Stimulated activated CD8-positive, alpha-beta memory T cell treated with anti-CD3 and anti-CD28 coated beads, Interleukin-7, amount 100 ng/mL, for 1 hour (primary cell): ENCODE measurements at regions not wholly inside any gene's neighbourhood (a gene's known extent, or its start where the extent isn't known, plus 50 kb on each side); places are given as distances from the start of the nearest gene placed in this dataset.

Experiments used
- DNase-seq, 2 donors: peaks; one replicate each; pipeline ENCODE4 v3.0.0-alpha.2; 2020; ENCODE audit warnings: low read depth in 2 of 2

DNA sequence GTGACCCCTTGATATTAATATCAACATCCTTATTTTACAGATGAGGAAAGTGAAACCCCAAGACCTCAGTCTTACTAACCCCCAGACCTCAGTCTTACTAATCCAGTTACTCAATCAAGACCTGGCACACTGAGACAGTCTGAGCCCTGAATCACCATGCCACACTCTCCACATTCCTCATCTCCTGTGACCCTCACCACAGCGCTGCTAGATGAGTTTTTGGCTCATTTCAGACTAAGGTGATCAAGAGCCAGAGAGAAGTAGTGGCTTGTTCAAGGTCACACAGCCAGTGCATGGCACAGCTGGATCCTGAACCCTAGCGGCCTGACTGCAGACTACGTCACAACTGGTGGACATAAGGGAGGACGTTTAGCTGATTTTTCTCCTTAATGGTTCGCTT is 579.2 kb downstream of the BCL11B start:
- no peak for DNase-seq

DNA sequence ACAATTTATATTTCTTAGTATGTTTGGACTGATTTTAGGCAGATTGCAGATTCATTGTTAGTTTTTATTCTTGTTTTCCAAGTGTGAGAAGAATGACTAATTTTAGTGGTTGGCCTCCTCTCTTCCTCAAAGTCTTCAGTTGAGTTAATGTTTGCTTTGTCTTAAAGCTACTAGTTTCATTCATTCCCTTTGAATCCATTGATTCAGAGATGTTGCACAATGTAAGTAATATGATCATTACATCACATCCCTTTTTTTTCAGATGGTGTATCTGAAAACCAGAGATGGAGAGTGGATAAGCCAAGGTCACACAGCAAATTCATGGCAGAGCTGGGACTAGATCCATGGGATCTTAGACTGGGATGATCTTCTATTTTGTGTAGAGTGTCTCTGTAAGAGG is 577.5 kb downstream of the BCL11B start:
- DNase-seq: no peak

- DNase-seq: no peak
These were observed 576.2 kb downstream of the BCL11B start for GRCh38 chr14:98695809-98696208.

DNA sequence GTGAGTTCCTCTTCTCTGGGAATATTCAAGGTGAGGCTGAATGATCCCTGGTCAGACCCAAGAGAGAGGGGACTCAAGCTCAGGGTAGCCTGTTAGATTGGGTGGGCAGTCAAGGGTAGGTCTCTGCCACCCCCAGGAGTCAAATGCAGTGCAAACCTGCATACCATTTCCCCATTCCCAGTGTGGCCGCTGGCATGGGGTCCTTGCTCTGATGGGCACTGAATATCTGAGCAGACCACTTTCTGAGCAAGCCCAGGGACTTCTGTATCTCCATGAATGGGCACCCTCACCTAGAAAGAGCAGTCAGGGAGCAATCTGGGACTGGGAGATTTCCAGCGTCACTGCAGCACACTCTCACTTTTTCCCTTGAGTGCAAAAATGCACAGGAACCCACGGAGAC is 573.7 kb downstream of the BCL11B start:
- DNase-seq: no peak

- DNase-seq: no peak
These were observed 571.2 kb downstream of the BCL11B start for GRCh38 chr14:98700748-98701147.

GRCh38 chr14:98701377-98701776 is 570.6 kb downstream of the BCL11B start:
- no peak for DNase-seq

GRCh38 chr14:98704441-98704840 is 567.6 kb downstream of the BCL11B start:
- DNase-seq: peak; percentile 6

- no peak for DNase-seq
These were observed 566.1 kb downstream of the BCL11B start for GRCh38 chr14:98705871-98706300.

DNA sequence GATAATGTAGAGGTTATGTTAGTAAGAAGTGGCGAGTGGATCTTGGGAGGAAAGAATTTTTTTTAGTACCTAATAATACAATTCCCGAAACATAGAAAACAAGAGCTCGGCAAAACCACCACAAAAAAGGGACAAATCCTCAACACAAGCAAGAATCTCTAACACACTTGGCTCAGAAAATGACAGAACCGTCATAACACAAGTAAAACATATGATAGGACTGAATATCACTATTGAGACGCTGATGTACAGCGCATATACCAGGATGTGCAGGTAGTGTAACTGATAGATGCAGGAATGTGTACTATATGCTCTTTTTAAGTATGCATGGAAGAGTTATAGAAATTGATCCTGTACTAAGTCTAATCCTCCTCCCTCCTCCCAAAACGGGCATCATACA is 564.5 kb downstream of the BCL11B start:
- no peak for DNase-seq

DNA sequence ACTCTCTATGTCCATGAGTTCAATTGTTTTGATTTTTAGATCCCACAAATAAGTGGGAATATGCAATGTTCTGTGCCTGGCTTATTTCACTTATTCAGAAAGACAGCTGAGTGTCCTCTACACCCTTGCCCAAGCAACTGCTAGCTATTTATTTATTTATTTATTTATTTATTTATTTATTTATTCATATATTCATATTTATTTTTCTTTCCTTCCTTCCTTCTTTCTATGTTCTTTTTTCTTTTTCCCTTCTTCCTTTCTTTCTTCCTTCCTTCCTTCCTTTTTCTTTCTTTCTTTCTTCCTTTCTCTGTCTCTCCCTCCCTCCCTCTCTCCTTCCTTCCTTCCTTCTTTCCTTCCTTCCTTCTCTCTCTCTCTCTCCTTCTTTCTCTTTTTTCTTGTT is 563.4 kb downstream of the BCL11B start:
- no peak for DNase-seq

- no peak for DNase-seq
These were observed 560.5 kb downstream of the BCL11B start for GRCh38 chr14:98711453-98711852.

DNA sequence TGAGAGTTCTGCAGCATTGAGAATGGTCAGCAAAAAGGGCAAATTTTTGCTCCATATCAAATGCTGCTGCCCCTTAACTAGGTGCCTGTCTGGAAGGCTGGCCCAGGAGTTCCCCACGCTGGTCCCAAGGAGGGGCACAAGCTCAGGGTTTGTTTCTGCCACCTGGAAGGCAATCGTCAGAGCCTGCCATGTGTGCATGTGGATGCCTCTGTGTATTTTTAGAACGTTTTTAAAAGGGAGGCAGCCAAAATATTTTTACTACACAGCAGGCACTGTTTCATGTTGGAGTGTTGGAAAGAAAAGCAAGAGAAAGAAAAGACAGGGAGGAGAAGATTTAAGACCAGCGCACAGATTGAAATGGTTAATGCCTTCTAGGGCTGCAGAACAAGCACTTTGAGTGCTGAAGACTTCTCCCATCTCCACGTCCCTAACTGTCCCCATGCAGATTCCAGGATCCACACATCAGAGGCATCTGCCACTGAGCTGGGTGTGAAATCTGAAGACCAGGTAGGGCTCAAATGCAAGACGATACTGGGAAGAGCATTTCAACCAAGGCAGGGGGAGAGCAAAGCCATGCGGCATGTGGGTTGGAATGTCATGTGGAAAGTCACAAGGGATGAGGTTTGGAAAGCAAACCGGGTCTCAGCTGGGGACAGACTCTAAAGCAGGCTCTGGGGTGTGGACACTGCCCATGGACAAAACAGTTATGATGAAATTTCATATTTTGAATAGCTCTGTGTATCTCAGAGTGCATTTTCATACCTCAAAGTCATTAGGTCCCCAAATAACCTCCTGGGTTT is 557.2 kb downstream of the BCL11B start:
- DNase-seq: no peak

DNA sequence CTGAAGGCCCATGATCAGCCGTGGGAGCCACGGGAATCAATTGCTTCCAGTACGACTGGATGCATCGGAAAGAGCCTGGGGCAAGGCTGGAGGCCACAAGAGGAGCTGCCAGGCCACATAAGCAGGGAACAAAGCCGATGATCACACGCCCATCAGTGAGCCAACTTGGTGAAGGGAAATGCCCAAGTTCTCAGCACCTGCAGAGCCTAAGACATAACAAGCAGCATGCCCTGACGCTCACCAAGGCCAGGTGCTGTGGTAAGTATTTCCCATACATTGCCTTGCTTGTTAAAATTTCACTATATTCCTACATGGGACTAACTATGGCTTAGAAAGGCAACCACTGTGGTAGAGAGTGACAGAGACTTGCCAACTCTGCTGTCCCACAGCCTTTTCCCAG is 555.9 kb downstream of the BCL11B start:
- DNase-seq: no peak

- no peak for DNase-seq
These were observed 550.9 kb downstream of the BCL11B start for GRCh38 chr14:98721061-98721460.

GRCh38 chr14:98724734-98725133 is 547.3 kb downstream of the BCL11B start:
- DNase-seq: no peak

- DNase-seq: no peak
These were observed 546.8 kb downstream of the BCL11B start for GRCh38 chr14:98725191-98725590.

GRCh38 chr14:98725676-98726075 is 546.3 kb downstream of the BCL11B start:
- DNase-seq: no peak

GRCh38 chr14:98726585-98727405 is 545.2 kb downstream of the BCL11B start:
- no peak for DNase-seq

- no peak for DNase-seq
These were observed 544.0 kb downstream of the BCL11B start for GRCh38 chr14:98728024-98728423.

DNA sequence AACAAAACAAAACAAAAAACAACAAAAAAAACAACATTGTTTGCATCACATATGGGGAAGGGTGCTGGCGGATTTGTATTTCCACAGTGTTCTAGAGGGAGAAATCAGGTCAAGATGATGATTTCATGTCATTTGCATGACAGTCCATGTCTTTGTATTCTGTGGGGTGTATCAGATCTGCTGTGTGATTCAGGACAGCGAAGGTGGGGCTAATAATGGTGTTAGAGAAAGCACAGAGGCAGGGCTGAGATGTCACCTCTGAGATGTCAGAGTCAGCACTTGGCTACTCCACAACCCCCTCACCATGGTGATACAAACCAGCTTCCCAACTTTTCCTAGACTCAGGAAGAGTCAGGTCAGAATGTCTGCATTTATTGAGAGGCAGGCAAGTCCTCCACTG is 543.2 kb downstream of the BCL11B start:
- no peak for DNase-seq

GRCh38 chr14:98731286-98731685 is 540.7 kb downstream of the BCL11B start:
- DNase-seq: no peak

- DNase-seq: no peak
These were observed 540.3 kb downstream of the BCL11B start for GRCh38 chr14:98731701-98732100.

GRCh38 chr14:98733536-98733935 is 538.5 kb downstream of the BCL11B start:
- DNase-seq: no peak
